Mammary epithelial cell (primary cell): ENCODE measurements at regions not wholly inside any gene's neighbourhood (a gene's known extent, or its start where the extent isn't known, plus 50 kb on each side); places are given as distances from the start of the nearest gene placed in this dataset.

Experiments used
- EZH2 ChIP-seq: IDR thresholded peaks from 2 replicates; pipeline ENCODE4 v1.6.1; 2012; ENCODE audit warnings: low read length, inconsistent platforms, borderline replicate concordance
- TF ChIP-seq, protein P1 (sequence below), 2 donors: IDR thresholded peaks in 1 of 2; conservative IDR thresholded peaks in 1 of 2; 2 replicates each; pipeline ENCODE4 v1.5.1; 2011 to 2012; ENCODE audit warnings: inconsistent platforms in 2 of 2, low read length in 2 of 2, mild to moderate bottlenecking in 2 of 2, control low read depth in 1 of 2, low read depth in 1 of 2; ENCODE audit not compliant: insufficient read depth in 1 of 2; ENCODE audit errors: extremely low read depth in 1 of 2

DNA sequence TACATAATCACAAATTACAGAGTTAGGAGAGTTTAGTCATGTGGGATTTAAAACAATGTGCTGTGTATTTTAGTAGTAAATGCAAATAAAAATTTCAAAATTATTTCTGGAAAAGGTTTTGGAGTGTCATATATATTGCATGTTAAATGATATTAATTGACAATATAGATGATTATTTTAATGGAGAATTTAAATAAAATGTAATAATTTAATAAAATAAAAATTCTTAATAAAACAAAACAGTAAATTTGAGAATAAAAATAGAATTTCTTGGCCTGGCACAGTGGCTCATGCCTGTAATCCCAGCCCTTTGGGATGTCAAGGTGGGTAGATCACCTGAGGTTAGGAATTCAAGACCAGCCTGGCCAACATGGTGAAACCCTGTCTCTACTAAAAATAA lies 1442.8 kb upstream of the ALCAM start:
- TF ChIP-seq, protein P1, sequence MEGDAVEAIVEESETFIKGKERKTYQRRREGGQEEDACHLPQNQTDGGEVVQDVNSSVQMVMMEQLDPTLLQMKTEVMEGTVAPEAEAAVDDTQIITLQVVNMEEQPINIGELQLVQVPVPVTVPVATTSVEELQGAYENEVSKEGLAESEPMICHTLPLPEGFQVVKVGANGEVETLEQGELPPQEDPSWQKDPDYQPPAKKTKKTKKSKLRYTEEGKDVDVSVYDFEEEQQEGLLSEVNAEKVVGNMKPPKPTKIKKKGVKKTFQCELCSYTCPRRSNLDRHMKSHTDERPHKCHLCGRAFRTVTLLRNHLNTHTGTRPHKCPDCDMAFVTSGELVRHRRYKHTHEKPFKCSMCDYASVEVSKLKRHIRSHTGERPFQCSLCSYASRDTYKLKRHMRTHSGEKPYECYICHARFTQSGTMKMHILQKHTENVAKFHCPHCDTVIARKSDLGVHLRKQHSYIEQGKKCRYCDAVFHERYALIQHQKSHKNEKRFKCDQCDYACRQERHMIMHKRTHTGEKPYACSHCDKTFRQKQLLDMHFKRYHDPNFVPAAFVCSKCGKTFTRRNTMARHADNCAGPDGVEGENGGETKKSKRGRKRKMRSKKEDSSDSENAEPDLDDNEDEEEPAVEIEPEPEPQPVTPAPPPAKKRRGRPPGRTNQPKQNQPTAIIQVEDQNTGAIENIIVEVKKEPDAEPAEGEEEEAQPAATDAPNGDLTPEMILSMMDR (conservative IDR thresholded peaks at IDR 0.05 in 1 of 2, IDR thresholded peaks at IDR 0.05 in 1 of 2; ENCODE audit: extremely low read depth in 1 of 2, insufficient read depth in 1 of 2, low read depth in 1 of 2, low read length in 2 of 2): no peak
- no peak for TF ChIP-seq EZH2
